C4-2B (cell line): ENCODE measurements at regions not wholly inside any gene's neighbourhood (a gene's known extent, or its start where the extent isn't known, plus 50 kb on each side); places are given as distances from the start of the nearest gene placed in this dataset.

Experiments used
- H3K27ac ChIP-seq: fragments of 450-650 bp; 2 replicates; pipeline ENCODE4 v1.5.1; 2017
- CTCF ChIP-seq: fragments of 450-650 bp; conservative IDR thresholded peaks from 2 replicates; pipeline ENCODE4 v1.5.1; 2017; ENCODE audit warnings: mild to moderate bottlenecking
- ZFX ChIP-seq: fragments of 450-650 bp; IDR thresholded peaks from 2 replicates; pipeline ENCODE4 v1.6.1; 2017

- no peak overlapping the region for H3K27ac ChIP-seq
- TF ChIP-seq ZFX, result no peak
These were observed 1372.9 kb upstream of the PIK3C3 start for GRCh38 chr18:40582105-40582504.

- no peak overlapping the region for H3K27ac ChIP-seq
- TF ChIP-seq ZFX, result no peak
- no peak for TF ChIP-seq CTCF
These were observed 1377.1 kb upstream of the PIK3C3 start for GRCh38 chr18:40577981-40578365.

GRCh38 chr18:40577239-40577980 is 1377.6 kb upstream of the PIK3C3 start:
- no peak overlapping the region for H3K27ac ChIP-seq
- no peak for TF ChIP-seq ZFX
- TF ChIP-seq CTCF, result no peak

GRCh38 chr18:40576507-40577115 is 1378.4 kb upstream of the PIK3C3 start:
- no peak overlapping the region for H3K27ac ChIP-seq
- TF ChIP-seq CTCF (no peak), ZFX (no peak)

GRCh38 chr18:40570615-40571014 is 1384.4 kb upstream of the PIK3C3 start:
- TF ChIP-seq CTCF, result no peak
- no peak for TF ChIP-seq ZFX
- H3K27ac ChIP-seq, result no peak overlapping the region

- TF ChIP-seq ZFX, result no peak
- no peak for TF ChIP-seq CTCF
- H3K27ac ChIP-seq, result no peak overlapping the region
These were observed 1385.4 kb upstream of the PIK3C3 start for GRCh38 chr18:40569605-40570004.

GRCh38 chr18:40566510-40566844 is 1388.6 kb upstream of the PIK3C3 start:
- TF ChIP-seq ZFX, result no peak
- no peak for TF ChIP-seq CTCF
- H3K27ac ChIP-seq, result no peak overlapping the region
